DMS153 treated with DMSO at 0.1 percent for 48 hours (cell line): ENCODE measurements at regions not wholly inside any gene's neighbourhood (a gene's known extent, or its start where the extent isn't known, plus 50 kb on each side); places are given as distances from the start of the nearest gene placed in this dataset.

Source experiments
- DNase-seq: peaks from one replicate; lab custom pipeline; 2025; ENCODE audit not compliant: unreplicated experiment; lab: John Stamatoyannopoulos, UW

GRCh38 chr11:70715166-70715951, 317.0 kb downstream of the CTTN start:
- DNase-seq = no peak

DNA sequence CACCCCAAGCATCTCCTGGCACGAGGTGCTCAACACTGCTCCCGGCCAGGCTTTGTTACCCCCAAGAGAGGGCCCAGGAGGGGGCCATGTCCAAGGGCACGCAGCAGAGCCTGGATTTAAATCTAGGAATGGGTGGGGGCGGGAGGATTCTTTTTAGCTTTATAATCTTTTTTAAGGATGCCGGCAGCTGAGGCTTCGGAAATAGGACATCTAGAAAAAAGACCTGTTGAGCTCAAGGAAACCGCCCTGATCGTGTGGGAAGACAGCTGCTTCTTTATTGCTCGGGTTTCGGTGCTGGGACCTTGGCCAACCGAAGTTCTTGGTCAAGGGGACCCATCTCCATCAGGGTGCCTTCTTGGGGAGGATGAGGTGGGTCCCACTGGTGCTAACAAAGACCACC, 317.9 kb downstream of the CTTN start:
- DNase-seq = no peak

DNA sequence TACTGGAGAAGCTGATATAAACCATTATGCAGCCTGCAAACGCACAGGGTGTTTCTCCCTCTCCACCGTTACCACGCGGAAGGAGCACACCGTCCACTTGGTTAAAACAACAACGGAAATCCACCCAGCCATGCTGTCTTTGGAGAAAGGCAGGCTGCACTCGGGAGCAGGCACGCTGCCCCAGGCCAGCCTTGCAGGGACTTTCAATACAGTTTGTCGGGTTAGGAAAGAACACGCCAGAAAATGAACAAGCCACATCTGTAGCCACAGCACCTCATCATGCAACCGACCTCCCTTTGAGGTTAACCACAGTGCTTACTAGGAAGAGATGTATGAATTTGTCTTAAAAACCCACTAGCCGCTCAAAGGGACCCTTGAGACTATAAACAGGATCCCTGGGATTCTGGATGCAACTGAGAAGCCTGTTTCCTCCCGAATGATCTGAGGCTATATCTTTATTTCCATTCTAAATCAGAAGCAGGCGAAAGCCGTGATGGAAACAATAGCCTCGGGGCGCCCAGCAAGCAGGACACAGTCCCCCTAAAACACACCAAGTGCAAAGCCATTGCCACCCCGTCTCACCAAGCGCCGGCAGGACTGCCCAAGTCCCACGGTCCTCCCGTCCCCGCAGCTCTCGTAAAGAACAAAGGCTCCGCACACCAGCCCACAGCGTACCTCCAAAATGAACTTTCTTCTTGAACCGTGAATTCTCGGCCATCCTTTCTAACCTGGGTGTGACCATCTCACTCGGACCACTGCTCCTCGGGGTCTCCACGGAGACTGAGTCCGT, 318.9 kb downstream of the CTTN start:
- DNase-seq = no peak

DNA sequence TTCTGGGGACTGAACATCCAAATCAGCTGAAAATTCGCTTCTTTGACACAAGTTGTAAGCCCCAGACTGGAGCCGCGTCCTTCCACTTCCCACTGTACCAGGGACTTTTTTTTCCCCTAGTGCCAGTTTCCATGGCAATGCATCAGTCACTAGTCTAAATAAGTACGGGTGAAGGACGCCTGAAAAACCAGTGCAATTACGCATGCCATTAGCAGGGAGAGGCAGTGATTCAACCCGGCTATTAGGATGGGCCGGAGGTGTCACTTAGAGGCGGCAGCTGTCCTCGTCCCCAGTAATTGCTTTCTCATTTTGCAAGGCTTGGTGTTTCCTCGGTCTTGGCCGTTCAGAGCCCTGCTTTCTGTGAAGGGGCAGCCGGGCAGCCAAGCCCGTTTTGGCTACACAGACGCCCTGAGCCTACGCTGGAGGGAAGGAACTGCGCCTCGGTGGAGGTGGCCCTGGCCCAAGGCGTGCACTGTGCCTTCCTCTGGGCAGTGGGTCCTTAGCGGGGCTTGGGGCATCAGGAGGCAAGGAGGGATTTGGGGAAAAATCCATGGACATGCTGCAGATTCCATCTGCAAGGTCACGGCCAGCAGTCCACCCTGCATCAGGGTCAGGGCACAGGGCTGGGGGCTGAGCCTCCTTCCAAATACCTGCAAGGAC, 319.7 kb downstream of the CTTN start:
- DNase-seq = no peak

DNA sequence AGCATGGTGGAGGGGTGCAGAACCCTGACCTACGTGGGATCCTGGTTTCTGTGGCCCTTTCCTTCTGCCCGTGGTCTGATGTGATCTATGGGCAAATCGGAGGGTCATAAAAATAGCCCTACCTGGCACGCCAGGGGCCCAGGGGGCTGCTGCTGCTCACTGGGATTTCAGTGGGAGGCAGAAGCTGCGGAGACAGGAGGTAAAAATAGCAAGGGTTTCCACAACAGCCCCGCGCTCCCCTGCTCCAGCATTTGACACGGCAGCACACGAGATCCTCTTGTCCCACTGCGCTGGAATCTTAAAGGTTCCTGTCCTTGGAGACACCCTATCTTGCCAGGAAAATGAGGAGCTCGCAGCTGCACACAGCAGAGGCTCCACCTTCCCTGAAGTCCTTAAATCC, 321.2 kb downstream of the CTTN start:
- DNase-seq = no peak

- DNase-seq = no peak
Measured at GRCh38 chr11:70720281-70720680, 322.0 kb downstream of the CTTN start.

DNA sequence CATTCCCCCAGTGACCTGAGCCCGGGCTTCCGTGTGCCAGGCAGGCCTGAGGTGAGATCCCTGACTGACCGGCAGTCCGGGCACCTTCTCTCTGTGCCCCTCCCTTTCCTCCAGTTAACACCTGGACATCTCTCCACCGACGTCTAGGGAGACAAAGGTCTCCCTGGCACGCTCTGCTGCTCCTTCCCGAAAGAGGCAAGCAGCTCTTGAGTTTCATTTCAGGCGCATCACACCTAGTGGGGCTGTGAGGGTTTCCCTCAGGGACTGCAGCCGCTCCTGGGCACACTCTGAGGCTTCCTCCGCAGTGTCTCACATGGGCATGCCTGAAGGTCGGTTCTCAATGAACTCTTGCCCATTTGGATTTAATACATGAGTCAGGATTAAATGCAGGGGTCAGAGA, 322.7 kb downstream of the CTTN start:
- no peak for DNase-seq

DNA sequence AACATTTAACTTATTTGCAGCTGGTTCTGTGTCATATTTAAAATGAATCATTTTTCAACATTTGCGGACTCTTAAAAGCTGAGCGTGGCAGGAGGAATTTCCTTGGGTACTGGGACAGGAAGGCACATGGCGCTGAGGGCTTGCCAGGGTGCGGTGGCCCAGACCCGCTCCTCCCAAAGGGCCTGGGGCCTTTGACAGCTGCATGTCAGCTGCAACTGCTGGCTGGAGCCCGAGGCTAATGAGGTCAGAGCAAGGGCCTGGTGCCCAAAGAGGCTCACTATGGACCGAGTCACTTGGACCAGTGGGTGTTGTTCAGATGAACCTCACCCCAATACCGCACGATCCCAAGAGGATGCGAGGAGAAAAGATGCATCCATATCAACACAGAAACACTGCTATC, 326.9 kb downstream of the CTTN start:
- no peak for DNase-seq

- DNase-seq = no peak
Measured at GRCh38 chr11:70725739-70726138, 327.4 kb downstream of the CTTN start.

GRCh38 chr11:70727021-70727420, 328.7 kb downstream of the CTTN start:
- no peak for DNase-seq

- peak; percentile 31 for DNase-seq
Measured at GRCh38 chr11:70727899-70728620, 329.7 kb downstream of the CTTN start.

DNA sequence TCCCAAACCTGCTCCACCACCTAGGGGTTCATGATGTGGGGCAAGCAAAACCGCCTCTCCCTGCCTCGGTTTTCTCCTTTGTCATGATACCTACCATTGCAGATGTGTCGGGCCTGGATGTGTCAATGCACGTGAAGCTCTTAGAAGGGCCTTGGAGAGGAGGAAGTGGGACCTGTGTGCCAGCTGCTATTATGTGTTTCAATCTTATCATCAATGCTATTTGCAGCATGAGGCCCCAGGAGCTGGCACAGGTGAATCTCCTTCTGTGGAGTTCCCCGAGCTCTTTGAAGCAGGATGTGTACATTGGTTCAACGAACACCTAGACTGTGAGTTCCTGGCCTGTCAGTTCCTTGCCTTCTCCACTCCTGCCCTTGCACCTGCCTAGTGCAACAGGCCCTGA, 331.6 kb downstream of the CTTN start:
- DNase-seq = peak; percentile 3

- DNase-seq = no peak
Measured at GRCh38 chr11:70730411-70730810, 332.1 kb downstream of the CTTN start.

GRCh38 chr11:70731271-70732022, 333.1 kb downstream of the CTTN start:
- DNase-seq = no peak

DNA sequence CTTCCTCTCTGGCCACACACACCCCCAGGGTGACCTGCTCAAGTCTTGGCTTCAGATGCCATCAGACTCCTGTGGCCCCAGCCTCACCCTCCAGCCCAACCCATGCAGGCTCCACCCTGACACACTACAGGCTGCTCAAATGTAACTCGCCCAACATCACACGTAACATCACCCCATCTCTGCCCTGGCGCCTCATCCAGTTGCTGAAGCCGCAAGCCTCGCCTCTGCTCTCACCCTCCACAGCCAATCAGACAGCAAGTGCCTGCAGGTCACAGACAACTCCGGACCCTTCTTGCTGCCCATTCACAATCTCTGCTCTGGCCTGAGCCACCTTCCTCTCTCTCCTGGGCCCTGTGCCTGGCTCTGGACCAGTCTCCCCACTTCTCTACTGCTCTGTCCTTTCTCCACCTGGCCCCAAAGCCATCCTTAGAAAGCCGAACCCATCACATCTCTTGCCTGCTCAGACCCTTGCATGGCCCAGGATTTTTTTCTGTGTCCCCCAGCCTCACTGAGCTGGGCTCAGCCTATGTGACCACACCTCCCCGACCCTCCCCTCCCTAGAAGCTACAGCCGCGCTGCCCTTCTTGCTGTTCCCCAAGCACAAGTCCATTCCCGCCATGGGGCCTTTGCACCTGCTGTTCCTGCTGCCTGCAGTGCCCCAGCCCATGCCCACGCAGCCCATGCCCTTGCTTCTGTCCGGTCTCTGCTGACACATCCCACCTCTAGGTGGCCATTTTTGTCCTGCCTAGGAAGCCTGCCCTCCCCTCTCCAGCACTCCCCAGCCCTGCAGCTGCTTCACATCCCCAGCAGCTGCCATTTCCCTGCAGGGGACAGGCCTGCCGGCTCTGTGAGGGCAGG, 333.9 kb downstream of the CTTN start:
- no peak for DNase-seq

DNA sequence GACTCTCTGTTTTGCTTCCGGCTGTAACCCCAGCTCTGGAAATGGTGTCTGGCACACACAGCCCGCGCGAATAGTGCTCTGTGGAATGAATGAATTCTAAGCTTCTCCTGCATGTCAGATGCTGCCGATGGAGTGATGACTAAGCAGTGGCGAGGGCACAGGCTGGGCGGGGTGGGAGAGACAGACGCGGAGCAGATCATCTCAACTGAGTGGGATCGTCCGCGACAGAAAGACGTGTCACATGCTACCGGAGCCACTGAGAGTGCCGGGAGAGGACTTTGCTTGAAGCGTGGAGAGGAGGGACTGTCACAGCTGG, 334.5 kb downstream of the CTTN start:
- DNase-seq = no peak

DNA sequence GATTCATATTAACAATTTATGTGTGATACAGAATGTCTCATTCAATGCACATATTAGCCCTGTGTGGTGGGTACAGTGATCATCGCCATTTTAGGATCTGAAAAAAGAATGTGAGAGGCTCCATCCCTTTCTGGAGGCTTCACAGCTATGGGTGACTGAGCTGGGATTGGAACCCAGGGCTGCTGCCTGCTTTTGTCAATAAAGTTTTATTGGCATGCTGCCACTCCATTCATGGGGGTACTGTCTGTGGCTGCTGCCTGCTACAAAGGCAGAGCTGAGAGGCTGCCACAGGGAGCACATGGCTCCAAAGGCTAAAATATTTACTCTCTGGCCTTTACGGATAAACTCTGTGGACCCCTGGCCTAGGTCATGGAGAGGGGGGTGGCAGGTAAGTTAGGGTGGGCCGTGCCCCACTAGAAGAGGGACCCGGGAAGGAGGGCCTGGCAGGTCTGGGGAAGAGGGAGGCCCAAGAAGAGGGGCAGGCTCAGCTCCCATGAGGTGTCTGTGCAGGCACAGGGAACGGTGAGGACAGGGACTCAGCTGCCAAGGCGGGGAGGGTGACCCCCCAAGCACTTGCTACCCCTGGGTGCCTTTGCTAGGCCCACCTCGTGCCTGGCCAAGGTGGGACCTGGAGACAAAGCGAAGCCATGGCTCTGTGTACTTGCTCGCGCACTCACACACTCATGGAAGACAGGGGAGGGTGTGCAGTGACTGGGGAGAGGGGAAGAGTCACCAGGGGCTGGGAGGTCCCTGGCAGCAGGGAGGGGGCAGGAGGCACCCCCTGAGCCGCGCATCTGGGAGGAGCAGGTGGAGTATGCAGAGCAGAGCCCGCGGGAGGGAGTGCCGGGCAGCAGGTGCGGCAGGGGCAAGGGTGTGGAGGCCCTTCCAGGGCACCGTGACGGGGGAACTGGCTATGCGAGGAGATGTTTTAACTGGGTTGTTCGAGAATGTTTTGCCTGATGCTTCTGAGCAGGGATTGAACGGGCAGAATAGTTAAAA, 335.3 kb downstream of the CTTN start:
- no peak for DNase-seq

GRCh38 chr11:70734379-70734778, 336.1 kb downstream of the CTTN start:
- no peak for DNase-seq

DNA sequence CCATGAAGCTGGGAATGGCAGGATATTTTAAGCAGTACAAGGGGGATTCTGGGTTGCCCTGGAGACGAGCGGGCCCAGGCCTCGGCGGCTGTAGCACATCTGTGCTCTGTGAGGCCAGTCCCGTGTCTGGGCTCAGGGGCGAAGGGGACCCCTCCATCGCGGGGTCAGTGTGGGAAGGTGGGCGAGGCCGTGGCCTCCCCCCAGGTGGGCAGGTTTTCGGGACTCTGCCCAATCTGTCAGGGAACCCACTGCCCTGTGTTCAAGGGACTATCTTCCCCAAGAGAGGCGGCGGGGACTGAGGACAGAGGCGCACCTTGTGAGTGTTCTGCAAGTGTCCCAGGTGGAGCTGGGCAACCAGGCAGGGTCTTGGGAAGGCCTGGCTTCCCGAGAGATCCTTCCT, 336.6 kb downstream of the CTTN start:
- DNase-seq = no peak
